Uterus (tissue), 3 donors: ENCODE measurements at regions not wholly inside any gene's neighbourhood (a gene's known extent, or its start where the extent isn't known, plus 50 kb on each side); places are given as distances from the start of the nearest gene placed in this dataset.
"Not testable (repeated sequence)": the region's sequence is repeated elsewhere in the genome, so short reads cannot be mapped to it uniquely, and the experiment has no call there.

Experiments used
- DNase-seq, 2 donors: peaks; one replicate each; pipeline ENCODE4 v3.0.0-alpha.2; 2019 to 2020
- H3K27ac ChIP-seq, 2 donors: fragments of 200-600 bp; sonication (generic); 1 replicate in 1 of 2; 2 replicates in 1 of 2; pipeline ENCODE4 v1.5.1; 2016 to 2018
- H3K27me3 ChIP-seq, 2 donors: fragments of 200-600 bp; sonication (generic); one replicate each; pipeline ENCODE4 v1.5.1; 2018 to 2019; ENCODE audit warnings: control low read depth in 1 of 2
- H3K36me3 ChIP-seq, 2 donors: fragments of 200-600 bp; sonication (generic); one replicate each; pipeline ENCODE4 v1.5.1; 2019; ENCODE audit warnings: control low read depth in 1 of 2
- H3K4me1 ChIP-seq, 2 donors: fragments of 200-600 bp; sonication (generic); one replicate each; pipeline ENCODE4 v1.5.1; 2018 to 2019; ENCODE audit warnings: control low read depth in 1 of 2
- H3K4me3 ChIP-seq, 2 donors: fragments of 200-600 bp; sonication (generic); 1 replicate in 1 of 2; 2 replicates in 1 of 2; pipeline ENCODE4 v1.5.1; 2018 to 2019; ENCODE audit warnings: mild to moderate bottlenecking in 1 of 2
- H3K9me3 ChIP-seq, 2 donors: fragments of 200-600 bp; sonication (generic); one replicate each; pipeline ENCODE4 v1.5.1; 2019; ENCODE audit warnings: control low read depth in 1 of 2
- POLR2A ChIP-seq, 2 donors: fragments of 450-650 bp; IDR thresholded peaks; one replicate each; pipeline ENCODE4 v1.6.1; 2016; ENCODE audit warnings: antibody characterized with exemption in 2 of 2, mild to moderate bottlenecking in 1 of 2, moderate library complexity in 1 of 2
- intact Hi-C: fragments of 100-400 bp; cut with DNase I; formaldehyde crosslinking; loops from one replicate; pipeline ENCODE4 v1.15.1; 2023; ENCODE audit warnings: low total_unique reads
- TF ChIP-seq, protein P1 (sequence below), 4 experiments: fragments of 200-600 bp in 2 of 4; fragments of 450-650 bp in 2 of 4; sonication (generic) in 2 of 4; IDR thresholded peaks; one replicate each; pipeline ENCODE4 v1.5.1; 2016 to 2019; ENCODE audit warnings: antibody characterized with exemption in 4 of 4, mild to moderate bottlenecking in 2 of 4, moderate library complexity in 1 of 4
- donor health status: DM: yes; HTN: yes; CAD: no.

DNA sequence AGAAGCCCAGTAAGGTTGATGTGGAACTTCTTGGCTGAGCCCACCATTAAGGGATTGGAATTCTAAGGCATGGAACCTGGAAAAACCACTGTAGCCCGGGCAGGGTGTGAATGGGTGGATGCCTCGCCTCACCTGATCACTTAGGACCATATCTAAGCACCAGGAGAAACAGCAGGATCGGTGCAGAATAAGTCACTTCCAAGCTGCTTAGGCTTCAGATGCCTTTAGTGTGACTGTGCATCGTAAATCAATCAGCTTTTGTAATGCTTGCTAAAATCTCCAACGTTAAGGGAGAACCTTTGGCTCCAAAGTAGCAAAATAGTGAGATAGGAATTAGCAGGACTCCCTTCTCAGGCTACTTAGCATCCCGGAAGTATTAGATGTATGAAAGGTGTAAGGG is 103.9 kb upstream of the MEGF10 start:
- no peaks in the 10 kb centered on the region for H3K9me3 ChIP-seq
- no peak for TF ChIP-seq POLR2A (IDR thresholded peaks at IDR 0.05)
- TF ChIP-seq, protein P1, sequence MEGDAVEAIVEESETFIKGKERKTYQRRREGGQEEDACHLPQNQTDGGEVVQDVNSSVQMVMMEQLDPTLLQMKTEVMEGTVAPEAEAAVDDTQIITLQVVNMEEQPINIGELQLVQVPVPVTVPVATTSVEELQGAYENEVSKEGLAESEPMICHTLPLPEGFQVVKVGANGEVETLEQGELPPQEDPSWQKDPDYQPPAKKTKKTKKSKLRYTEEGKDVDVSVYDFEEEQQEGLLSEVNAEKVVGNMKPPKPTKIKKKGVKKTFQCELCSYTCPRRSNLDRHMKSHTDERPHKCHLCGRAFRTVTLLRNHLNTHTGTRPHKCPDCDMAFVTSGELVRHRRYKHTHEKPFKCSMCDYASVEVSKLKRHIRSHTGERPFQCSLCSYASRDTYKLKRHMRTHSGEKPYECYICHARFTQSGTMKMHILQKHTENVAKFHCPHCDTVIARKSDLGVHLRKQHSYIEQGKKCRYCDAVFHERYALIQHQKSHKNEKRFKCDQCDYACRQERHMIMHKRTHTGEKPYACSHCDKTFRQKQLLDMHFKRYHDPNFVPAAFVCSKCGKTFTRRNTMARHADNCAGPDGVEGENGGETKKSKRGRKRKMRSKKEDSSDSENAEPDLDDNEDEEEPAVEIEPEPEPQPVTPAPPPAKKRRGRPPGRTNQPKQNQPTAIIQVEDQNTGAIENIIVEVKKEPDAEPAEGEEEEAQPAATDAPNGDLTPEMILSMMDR (IDR thresholded peaks at IDR 0.05): no peak
- no peak overlapping the region for H3K4me3 ChIP-seq
- H3K27me3 ChIP-seq: no peaks in the 10 kb centered on the region
- H3K27ac ChIP-seq: no peak overlapping the region
- intact Hi-C loops: no loop called here
- H3K36me3 ChIP-seq: no peaks in the 10 kb centered on the region
- no peak for DNase-seq
- H3K4me1 ChIP-seq: no peaks in the 10 kb centered on the region

DNA sequence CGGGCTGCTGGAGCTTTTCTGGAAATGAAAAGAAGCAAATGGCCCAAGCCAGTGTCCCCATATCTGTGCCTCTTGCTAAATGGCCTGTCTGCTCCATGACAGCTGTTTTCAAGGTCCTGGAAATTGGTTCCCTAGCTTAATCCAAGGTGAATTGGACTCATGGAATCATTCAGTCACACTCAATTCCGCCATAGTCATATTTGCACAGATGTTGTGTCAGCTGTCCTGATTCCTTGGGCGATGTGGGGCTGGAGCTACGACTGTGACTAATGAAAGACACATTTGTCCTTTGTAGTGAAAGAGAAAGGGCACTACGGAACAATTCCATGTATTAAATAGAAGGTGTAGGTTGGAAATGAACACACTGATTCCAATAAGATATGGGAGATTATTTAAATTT is 102.9 kb upstream of the MEGF10 start:
- Histone ChIP-seq H3K4me3 (no peak overlapping the region), H3K36me3 (no peaks in the 10 kb centered on the region), H3K27me3 (no peaks in the 10 kb centered on the region), H3K27ac (no peak overlapping the region), H3K4me1 (no peaks in the 10 kb centered on the region), H3K9me3 (no peaks in the 10 kb centered on the region)
- intact Hi-C loops: no loop called here
- TF ChIP-seq POLR2A (IDR thresholded peaks at IDR 0.05): no peak
- TF ChIP-seq, protein P1 (IDR thresholded peaks at IDR 0.05): no peak
- DNase-seq: no peak

DNA sequence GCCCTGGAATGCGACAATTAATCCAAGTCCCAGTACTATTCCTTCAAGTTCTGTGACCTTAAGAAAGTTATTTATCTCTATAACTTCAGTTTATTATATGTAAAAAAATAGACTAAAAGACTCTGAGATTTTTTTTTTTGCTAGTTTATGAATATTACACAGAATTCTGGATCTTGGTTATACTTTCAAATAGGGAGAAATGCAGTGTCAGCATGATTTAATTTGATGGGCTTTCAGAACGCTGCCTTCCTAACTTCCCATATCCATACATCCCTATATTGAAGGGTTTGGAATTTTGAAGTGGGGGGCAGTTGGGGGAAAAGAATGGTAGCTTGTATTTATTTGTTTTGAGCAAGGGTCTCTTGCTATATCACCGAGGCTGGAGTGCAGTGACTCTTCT is 98.4 kb upstream of the MEGF10 start:
- Histone ChIP-seq H3K9me3 (no peaks in the 10 kb centered on the region), H3K36me3 (no peaks in the 10 kb centered on the region), H3K27me3 (no peaks in the 10 kb centered on the region), H3K4me3 (no peak overlapping the region), H3K4me1 (no peaks in the 10 kb centered on the region), H3K27ac (no peak overlapping the region)
- DNase-seq: no peak
- no peak for TF ChIP-seq POLR2A (IDR thresholded peaks at IDR 0.05)
- TF ChIP-seq, protein P1 (IDR thresholded peaks at IDR 0.05): no peak
- intact Hi-C loops: no loop called here

DNA sequence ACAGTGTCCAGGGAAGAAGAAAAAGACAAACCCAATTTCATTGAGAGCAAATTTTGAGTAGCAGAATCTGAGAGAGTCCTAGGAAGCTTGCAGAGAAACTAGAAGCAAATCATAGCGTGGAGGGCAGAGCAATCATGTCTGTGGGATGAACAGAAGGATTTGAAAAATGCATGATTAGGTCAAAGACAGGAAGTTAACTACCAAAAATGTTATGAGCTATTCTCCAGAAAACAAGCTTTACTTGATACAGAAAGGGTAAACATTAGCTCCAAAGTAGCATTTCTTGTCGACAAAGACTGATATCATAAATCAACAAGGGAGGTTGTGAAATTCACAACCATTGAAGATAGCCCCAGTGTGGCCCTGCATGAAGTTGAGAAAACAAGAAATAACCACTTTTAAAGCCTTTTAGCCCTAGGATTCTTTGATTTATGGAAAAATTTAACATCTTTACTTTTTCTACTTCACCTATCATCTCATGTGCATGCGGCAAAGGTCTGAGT is 97.7 kb upstream of the MEGF10 start:
- no peak for DNase-seq
- no peaks in the 10 kb centered on the region for H3K36me3 ChIP-seq
- H3K4me1 ChIP-seq: no peaks in the 10 kb centered on the region
- H3K27me3 ChIP-seq: no peaks in the 10 kb centered on the region
- intact Hi-C loops: no loop called here
- no peak for TF ChIP-seq POLR2A (IDR thresholded peaks at IDR 0.05)
- TF ChIP-seq, protein P1 (IDR thresholded peaks at IDR 0.05): no peak
- H3K9me3 ChIP-seq: no peaks in the 10 kb centered on the region
- H3K27ac ChIP-seq: no peak overlapping the region
- H3K4me3 ChIP-seq: no peak overlapping the region

DNA sequence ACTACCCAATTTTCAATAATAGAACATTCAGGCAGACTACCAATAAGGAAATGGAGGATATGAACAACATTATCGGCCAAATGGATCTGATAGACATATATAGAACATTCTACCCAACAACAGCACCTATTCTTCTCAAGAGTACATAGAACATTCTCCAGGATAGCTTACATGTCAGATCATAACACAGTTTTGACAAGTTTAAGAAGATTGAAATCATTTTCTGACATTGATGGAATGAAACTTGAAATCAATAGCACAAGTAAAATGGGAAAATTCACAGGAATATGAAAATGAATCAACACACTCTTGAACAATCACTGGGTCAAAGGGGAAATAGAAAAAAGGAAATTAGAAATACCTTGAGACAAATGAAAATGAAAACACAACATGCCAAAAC is 94.6 kb upstream of the MEGF10 start:
- Histone ChIP-seq H3K27me3 (no peaks in the 10 kb centered on the region), H3K36me3 (no peaks in the 10 kb centered on the region), H3K27ac (no peak overlapping the region), H3K4me3 (no peak overlapping the region), H3K4me1 (no peaks in the 10 kb centered on the region), H3K9me3 (no peaks in the 10 kb centered on the region)
- no peak for TF ChIP-seq POLR2A (IDR thresholded peaks at IDR 0.05)
- TF ChIP-seq, protein P1 (IDR thresholded peaks at IDR 0.05): no peak
- DNase-seq: no peak
- intact Hi-C loops: no loop called here

DNA sequence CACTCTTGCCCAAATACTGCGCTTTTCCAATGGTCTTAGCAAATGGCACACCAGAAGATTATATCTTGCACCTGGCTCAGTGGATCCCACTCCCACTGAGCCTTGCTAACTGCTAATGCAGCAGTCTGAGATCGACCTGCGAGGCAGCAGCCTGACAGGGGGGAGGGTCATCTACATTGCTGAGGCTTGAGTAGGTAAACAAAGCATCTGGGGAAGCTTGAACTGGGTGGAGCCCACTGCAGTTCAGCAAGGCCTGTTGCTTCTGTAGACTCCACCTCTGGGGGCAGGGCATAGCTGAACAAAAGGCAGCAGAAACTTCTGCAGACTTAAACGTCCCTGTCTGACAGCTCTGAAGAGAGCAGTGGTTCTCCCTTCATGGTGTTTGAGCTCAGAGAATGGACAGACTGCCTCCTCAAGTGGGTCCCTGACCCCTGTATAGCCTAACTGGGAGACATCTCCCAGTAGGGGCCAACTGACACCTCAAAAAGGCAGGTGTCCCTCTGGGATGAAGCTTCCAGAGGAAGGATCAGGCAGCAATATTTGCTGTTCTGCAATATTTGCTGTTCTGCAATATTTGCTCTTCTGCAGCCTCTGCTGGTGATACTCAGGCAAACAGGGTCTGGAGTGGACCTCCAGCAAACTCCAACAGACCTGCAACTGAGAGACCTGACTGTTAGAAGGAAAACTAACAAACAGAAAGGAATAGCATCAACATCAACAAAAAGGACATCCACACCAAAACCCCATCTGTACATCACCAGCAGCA is 93.0 kb upstream of the MEGF10 start:
- H3K36me3 ChIP-seq, H3K4me3 ChIP-seq, H3K27me3 ChIP-seq, DNase-seq, H3K4me1 ChIP-seq, H3K9me3 ChIP-seq, intact Hi-C loops, H3K27ac ChIP-seq: not testable (repeated sequence)

DNA sequence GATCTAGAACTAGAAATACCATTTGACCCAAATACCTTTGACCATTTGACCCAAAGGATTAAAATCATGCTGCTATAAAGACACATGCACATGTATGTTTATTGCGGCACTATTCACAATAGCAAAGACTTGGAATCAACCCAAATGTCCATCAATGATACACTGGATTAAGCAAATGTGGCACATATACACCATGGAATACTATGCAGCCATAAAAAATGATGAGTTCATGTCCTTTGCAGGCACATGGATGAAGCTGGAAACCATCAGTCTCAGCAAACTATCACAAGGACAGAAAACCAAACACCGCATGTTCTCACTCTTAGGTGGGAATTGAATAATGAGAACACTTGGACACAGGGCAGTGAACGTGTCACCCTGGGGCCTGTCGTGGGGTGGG is 87.9 kb upstream of the MEGF10 start:
- H3K9me3 ChIP-seq, H3K27ac ChIP-seq, intact Hi-C loops, DNase-seq, H3K4me1 ChIP-seq, H3K36me3 ChIP-seq, H3K27me3 ChIP-seq, H3K4me3 ChIP-seq: not testable (repeated sequence)
